Activated CD4-positive, alpha-beta T cell treated with anti-CD3 and anti-CD28 coated beads, Interleukin-2, amount 50 U/mL, for 4 hours (primary cell): ENCODE measurements at regions not wholly inside any gene's neighbourhood (a gene's known extent, or its start where the extent isn't known, plus 50 kb on each side); places are given as distances from the start of the nearest gene placed in this dataset.
"Not testable (repeated sequence)": the region's sequence is repeated elsewhere in the genome, so short reads cannot be mapped to it uniquely, and the experiment has no call there.

Experiments
- DNase-seq, 2 experiments: peaks; one replicate each; pipeline ENCODE4 v3.0.0-alpha.2; 2020

GRCh38 chr3:177830411-177830849 is 633.1 kb upstream of the TBL1XR1 start:
- no peak for DNase-seq

GRCh38 chr3:177831361-177831760 is 634.1 kb upstream of the TBL1XR1 start:
- DNase-seq = no peak

- DNase-seq = no peak
Observed at GRCh38 chr3:177832880-177833279, 635.6 kb upstream of the TBL1XR1 start.

DNA sequence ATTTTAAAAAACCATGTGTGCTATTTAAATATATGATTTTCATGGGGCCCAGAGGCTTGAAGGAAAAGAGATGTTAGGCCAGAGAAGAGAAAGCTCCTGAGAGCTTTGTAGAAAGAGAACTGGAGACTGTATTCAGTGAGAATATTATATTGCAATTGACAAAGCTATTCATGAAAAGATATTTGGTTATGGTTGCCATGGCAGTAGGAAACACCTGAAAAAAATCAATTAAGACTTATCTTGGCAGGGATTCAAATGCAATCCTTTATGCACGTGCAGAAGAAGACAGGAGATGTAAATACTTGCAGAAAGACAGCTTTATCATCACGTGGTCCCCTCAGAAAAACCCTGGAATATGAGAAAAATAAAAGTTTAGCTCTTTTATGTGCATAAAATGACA is 636.0 kb upstream of the TBL1XR1 start:
- no peak for DNase-seq

- DNase-seq = no peak
Observed at GRCh38 chr3:177835008-177835407, 637.7 kb upstream of the TBL1XR1 start.

DNA sequence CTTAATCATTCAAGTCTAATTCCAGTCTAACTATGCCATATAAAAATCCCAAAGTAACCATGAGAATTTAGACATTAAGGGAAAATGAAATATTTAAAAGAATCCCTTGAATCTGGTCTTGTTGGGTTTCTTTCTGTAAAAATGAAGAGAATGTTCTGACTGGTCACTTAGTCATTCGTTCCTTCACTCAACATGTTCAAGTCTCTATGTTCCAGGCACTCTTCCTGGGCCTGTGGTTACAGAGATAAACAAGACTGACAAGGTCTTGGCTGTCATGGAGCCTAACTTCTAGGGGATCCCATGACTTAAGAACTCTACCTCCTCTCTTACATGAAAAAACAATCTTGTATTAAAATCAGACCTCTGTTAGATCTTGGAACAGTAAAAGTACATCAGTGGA is 638.6 kb upstream of the TBL1XR1 start:
- DNase-seq = no peak

- DNase-seq = no peak
Observed at GRCh38 chr3:177836671-177837070, 639.4 kb upstream of the TBL1XR1 start.

DNA sequence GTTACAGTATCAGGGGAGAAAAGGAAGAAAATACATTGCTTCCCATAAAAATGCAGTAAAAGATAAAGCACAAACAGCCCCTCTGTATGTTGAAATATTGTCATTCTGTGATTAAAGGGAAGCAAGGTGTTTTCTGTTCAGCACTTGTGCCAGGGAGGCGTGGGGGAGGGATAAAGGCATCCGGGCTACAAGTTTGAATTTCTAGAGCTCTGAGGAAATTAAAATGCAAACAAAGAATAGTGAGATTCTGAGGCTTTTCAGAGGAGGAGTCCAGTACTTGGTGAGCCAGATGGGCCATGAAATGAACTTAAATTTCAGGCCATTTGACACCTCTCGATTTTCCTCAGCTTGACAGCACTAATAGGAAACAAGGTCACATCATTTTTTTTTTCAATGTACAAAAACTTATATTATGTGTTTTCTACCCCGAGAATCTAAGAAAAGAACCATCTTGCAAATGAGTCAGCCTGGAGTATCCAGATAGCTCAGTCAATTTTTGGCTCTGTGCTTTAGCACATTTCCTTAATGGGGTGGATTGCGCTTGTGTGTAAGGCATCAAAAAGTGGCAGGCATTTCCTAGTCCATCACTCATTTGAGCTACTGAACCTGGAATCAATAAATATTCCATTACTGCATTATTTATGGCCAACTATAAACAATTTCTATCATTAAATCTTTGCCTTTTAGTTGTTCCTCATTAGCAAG is 640.8 kb upstream of the TBL1XR1 start:
- no peak for DNase-seq

GRCh38 chr3:177838766-177839350 is 641.6 kb upstream of the TBL1XR1 start:
- no peak for DNase-seq

GRCh38 chr3:177842302-177842701 is 645.0 kb upstream of the TBL1XR1 start:
- no peak for DNase-seq

- no peak for DNase-seq
Observed at GRCh38 chr3:177842743-177843734, 645.8 kb upstream of the TBL1XR1 start.

- DNase-seq = no peak
Observed at GRCh38 chr3:177852001-177852807, 654.9 kb upstream of the TBL1XR1 start.

GRCh38 chr3:177855021-177855420 is 657.7 kb upstream of the TBL1XR1 start:
- DNase-seq = no peak

DNA sequence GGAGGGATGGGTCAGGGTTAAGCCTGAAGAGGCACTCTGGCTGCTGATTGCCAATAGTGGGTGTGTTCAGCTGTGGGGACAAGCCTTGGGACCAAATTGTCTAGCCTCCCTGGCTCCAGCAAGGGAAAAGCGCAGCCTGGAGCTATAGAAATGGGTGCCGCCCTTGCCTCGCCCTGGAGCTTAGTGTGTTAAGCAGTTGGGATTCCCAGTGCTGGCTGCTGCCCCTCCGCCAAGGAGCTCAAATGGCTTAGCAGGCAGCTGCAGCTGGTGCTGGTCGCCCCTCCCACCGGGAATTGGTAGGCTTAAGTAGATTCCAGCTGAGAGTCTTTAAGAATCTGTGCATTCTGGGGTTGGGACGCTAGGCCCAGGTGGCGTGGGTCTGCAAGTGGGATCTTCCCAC is 662.9 kb upstream of the TBL1XR1 start:
- DNase-seq = no peak

- DNase-seq = no peak
Observed at GRCh38 chr3:177862962-177863491, 665.7 kb upstream of the TBL1XR1 start.

GRCh38 chr3:177871267-177871666 is 665.0 kb upstream of the KCNMB2 start:
- DNase-seq = not testable (repeated sequence)

DNA sequence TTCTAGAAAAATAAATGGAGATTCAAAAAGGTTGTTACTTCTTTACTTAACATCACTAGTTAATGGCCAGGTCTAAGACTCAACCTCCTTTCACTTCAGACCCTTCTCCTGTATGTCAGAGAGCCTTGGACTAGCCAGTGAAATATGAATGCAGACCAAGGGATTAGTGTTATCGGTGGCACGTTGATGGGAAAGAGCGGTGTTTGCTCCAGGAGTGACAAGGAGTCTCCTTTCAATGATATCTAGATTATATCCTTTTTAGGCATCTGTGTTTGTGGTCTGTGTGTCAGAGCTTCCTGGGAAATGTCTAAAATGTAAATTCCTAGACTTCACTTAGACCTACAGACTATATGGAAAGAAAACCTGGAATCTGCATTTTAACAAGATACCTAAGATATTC is 658.0 kb upstream of the KCNMB2 start:
- DNase-seq = no peak

DNA sequence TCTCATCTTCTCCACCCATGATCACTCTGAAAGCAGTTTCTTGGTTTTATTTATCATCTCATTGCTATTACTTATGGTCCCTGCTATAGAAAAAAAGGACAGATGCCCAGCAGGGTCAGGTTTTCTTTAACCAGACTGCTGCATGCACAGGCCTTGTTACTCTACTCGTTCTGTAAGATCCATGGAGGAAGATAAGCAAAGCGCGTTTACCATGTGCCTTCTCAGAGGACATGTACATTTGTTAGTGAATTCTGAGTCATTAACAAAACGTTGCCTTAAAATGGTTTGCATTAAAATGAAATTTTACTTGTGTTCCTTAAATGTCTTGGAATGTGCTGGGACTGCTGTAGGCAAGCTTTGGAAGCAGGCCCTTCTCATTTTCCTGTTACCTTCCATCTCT is 657.3 kb upstream of the KCNMB2 start:
- no peak for DNase-seq

DNA sequence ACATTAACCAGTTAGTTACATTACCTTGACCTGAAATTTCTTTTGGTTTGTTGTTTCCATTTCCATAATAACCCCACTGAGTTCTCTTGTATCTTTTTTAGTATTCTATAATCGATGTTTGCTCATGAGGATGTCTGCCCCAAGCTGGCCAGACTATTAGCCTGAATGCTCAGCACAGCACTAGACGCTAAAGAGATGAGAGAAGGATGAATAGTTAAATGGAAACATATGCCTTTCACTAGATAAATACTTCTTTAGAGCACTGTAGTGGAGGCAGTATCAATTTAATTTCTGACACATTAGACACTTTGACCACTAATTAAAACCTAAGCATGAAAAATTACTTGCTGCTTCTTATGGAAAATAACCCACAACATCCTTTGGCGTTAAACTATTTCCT is 654.9 kb upstream of the KCNMB2 start:
- no peak for DNase-seq

GRCh38 chr3:177882124-177882648 is 654.0 kb upstream of the KCNMB2 start:
- DNase-seq = no peak

DNA sequence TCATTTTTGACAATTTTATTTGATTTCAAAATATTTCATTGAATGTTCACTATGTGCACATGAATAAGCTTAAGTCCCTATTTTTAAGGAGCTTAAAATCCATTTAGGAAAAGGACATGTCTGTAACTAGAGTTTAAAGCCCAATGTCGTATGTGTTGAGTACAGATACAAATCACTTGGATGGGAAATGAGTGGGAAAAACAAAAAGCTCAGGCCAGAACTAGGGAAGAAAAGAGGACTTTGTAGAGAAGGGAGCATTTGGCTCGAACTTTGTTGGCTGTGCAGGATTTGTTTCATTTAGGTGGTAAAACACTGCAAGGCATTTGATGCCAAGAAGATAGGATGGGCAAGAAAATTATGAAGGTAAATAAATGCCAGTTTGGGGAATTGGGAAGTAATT is 653.1 kb upstream of the KCNMB2 start:
- DNase-seq = no peak

DNA sequence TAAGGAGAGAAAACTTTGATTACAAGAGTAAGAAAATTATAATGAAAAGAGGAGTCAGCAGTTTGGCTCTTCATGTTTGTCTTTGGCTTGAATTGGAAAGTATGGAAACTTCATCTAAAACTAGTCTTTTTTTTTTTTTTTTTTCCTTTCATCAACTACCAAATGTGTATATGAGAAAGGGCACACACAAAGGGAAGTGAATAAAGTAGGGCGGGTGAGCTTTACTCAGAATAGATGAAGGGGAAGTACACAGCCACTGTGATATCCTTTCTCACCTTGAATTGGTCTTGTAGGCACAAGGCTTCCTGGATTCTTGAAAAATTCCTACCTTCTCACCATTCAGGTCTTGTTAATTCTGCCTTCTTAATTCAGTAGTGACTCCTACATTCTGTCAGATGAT is 652.3 kb upstream of the KCNMB2 start:
- no peak for DNase-seq
